ENCODE measurements at regions not wholly inside any gene's neighbourhood (a gene's known extent, or its start where the extent isn't known, plus 50 kb on each side); places are given as distances from the start of the nearest gene placed in this dataset.

GRCh38 chr18:37668971-37669747, 103.6 kb upstream of the CELF4 start:
- no peak for TF ChIP-seq CTCF (IDR thresholded peaks at IDR 0.05; ENCODE audit: low read length)
- TF ChIP-seq EZH2 (IDR thresholded peaks at IDR 0.05; ENCODE audit: borderline replicate concordance, low read length), result no peak
